ENCODE measurements at regions not wholly inside any gene's neighbourhood (a gene's known extent, or its start where the extent isn't known, plus 50 kb on each side); places are given as distances from the start of the nearest gene placed in this dataset.

DNA sequence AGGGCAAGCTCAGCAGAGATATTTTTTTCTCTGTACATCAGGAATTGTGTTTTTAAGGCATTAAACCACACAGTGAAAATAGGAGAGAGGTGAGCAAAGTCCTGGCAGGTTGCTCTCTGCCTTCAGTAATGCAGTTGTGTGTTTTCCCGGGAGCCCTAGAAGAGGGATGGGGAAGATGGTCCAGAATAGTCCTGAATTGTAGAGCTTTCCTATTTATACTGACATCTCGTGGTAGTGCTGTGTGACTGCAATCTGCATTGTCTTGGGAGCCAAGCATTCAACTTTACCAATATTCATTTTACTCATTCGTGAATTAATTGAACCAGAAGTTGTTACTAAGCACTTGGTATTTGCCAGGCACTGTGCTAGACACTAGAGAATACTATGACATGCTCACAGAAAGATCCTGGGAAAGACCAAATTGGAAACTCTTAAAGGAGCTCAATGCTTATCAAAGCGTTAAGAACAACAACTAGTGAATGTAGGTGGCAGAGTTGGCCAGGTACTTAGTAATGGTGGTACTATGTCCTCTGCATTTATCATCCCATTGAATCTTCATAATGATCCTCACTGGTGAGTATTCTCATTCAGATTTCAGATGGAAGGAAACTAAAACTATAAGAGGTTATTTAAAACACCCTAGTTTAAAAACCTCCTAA, 214.6 kb downstream of the TRIB2 start:
- no peak for ATAC-seq

- no peak for ATAC-seq
These were observed 215.5 kb downstream of the TRIB2 start for GRCh38 chr2:12932192-12932591.

- no peak for ATAC-seq
These were observed 217.5 kb downstream of the TRIB2 start for GRCh38 chr2:12934146-12934756.

DNA sequence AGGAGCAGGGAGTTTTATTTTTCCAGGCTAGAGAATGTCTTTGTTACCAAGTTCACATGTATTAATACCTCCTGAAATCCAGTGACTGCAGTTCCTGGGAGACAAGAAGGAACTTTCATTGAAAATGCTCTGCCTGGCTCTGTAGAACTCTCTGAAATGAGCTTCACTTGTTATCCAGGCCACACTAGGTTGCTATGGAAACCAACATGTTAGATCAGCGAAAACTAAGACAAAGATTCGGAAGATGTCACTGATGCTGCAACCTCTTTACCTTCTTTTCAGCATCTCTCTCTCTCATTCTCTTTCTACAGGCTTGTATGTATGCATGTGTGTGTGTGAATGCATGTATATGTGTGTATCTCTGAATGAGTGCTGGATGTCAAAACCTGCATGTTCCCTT, 218.5 kb downstream of the TRIB2 start:
- ATAC-seq: no peak

GRCh38 chr2:12935796-12936195, 219.1 kb downstream of the TRIB2 start:
- ATAC-seq: no peak

- no peak for ATAC-seq
These were observed 224.5 kb downstream of the TRIB2 start for GRCh38 chr2:12941203-12941602.

DNA sequence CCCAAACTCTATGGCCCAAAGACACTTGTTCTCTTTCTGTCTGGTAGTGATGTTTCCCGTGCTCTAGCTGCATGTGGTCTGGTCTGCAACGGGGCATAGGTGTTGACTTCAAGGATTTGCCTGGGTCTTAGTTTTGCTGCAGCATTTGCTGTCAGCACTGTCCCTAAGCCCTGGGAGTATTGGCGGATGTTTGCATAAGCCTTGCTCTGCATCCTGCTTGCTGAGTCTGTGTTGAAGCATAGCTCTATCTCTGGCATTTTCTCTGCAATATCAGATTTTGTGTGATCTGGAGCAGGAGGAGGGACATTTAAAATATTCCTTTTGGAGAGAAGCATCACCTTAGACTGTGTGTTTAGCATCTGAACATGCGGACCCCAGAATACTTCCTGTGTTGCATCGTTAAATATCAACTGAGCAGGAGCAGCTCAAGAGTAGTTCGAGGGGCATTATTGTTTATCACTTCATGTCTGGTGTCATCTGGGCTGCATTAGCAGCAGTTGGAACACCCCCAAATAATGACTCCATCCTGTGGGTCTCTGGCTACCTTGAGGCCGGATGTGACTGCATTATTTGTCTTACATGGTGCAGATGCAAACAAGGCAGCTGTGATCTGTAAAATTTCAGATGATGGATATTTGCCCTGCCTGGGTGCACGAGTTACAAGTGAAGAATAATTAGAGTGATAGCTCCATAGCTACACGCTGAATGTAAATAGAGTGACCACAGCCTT, 231.7 kb downstream of the TRIB2 start:
- ATAC-seq: no peak

GRCh38 chr2:12948961-12949353, 232.2 kb downstream of the TRIB2 start:
- ATAC-seq: peak; percentile 60 to 77

GRCh38 chr2:12949406-12949805, 232.7 kb downstream of the TRIB2 start:
- ATAC-seq: peak in 1 of 2 donors; percentile 24

GRCh38 chr2:12950174-12950573, 233.4 kb downstream of the TRIB2 start:
- no peak for ATAC-seq

DNA sequence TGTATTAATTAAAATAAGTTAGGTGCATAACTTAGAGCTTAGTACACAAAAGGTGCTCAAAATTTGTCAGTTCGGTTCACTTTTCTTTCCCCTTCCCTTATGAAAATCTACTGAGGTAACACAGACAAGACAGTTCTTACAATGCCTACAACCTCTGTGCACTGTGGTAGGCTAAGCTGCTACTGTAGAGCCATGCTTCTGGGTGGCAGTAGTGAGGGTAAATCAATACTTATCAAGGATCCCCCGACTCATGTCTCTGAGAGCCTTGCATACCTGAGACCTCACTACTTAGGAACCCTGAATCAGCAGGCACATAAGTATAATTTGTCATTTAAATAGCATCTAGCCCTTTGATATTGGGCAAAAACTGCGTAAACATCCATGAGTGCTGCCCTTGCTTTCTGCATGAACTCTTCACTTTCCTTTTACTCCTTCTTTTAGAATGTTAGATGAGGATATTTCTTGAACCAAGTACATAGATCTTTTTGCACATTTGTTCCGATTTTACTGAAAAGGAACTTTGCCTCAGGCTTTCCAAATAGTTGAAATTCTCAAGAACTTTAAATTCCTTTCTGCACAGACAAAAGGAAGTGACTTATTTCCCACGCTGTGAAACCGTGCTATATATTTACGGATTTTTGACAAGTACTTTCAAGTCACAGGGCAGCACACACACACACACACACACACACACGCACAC, 234.4 kb downstream of the TRIB2 start:
- ATAC-seq: no peak

DNA sequence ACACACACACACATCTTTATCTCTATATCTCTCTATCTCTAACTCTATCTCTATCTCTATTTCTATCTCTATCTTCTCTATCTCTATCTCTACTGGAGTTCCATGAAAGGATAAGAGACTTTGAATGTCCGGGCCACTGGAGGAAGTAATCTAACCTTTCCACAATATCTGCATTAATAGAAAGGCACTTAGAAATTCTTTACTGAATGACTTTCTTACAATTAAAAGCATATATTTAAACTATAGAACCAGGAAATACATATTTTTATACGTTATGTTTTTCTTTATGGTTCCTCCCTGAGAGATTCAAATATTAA, 234.9 kb downstream of the TRIB2 start:
- ATAC-seq: no peak

GRCh38 chr2:12953596-12953995, 236.9 kb downstream of the TRIB2 start:
- no peak for ATAC-seq

GRCh38 chr2:12955864-12956263, 239.1 kb downstream of the TRIB2 start:
- no peak for ATAC-seq

DNA sequence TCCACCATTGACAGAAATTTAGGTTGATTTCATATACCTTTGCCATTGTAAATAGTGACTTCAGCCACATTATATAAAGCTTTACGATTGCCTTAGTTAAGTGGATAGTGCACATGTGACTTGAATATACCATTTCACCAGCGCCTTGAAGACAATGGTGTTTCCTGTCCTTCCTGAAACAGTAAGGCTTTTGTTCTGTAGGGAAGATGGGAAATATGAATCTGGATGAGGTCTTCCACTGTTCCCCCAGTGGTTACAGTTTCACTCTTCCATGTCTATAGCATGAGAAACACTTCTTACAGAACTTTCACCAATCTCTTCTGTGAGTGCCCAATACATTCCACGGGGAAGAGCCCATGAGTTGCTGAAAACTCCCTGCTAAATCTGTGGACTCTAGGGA, 240.5 kb downstream of the TRIB2 start:
- ATAC-seq: no peak

- no peak for ATAC-seq
These were observed 243.2 kb downstream of the TRIB2 start for GRCh38 chr2:12959935-12960334.

GRCh38 chr2:12960671-12961070, 243.9 kb downstream of the TRIB2 start:
- no peak for ATAC-seq

DNA sequence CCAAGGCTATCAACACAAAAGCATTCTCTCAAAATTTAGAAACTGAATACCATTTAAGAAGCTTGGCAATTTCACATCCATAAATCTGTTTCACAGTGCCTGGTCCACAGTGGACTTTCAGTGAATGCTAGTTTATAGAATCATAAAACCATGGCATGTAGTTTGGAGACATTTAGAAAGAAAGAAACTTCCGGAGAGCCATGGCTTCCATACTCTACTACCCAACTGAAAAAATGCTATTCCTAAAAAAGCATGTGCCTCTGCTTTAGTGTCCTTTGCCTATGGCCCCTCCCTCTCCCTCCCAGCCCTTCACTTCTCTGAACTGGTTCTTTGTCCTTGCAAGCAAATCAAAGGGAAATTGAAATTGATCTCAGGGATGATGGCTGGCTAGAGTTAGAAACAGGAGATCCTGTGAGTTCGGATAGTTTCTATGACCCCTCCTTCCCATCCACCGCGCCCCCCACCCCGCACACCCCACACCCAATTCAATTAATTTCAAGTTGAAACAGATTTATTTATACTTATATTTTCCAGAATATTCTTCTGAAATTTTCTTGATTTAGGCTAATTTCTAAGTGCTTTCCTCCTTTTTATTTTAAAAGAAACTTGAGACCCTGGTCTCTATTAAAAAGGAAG, 248.3 kb downstream of the TRIB2 start:
- ATAC-seq: no peak

DNA sequence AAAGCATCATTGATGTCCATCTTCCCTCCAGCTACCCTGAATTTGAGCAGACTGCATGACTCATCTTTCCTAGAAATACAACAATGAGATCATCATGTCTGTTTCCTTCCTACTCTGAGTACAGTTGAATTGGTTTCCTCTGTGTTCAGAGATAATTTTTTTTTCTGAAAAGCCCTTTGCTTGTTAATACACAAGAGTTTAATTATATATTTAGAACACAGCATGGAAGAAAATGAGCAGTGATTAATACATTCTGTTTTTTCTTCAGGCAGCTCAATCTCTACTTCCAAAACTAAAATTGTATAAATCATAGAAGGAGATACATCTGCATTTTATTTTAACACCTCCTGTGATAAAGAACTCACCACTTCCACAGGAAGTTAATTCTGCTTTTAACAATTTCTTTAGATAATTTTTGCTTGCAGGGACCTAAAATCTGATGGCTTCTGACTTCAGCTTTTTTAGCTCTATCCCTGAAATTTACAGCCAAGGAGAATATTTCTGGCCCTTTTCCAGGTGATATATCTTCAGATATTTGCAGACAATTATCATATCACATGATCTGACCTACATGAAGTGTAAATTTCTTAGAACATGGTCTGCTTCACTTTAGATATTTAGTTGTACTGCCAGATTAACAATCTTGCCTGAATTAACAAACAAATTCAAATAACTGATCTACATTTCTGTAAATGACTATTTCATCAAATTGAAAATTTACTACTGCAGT, 249.0 kb downstream of the TRIB2 start:
- ATAC-seq: peak; percentile 85 to 93

GRCh38 chr2:12967804-12968203, 251.1 kb downstream of the TRIB2 start:
- ATAC-seq: no peak

DNA sequence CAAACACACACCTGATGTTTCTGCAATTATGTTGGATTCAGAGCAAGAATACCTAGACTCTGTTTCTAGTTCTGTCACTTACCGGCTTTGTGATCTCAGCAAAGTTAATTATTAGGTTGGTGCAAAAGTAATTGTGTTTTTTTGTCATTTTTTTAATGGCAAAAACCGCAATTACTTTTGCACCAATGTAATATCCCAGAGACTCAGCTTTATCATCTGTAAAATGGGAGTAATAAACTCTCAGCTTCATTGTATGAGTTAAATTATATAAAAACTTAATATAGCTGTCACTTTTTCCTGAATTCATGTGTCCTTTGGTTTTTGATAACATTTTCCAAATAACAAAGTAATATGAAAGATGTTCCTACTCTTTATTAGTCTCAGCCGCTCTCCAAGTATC, 251.7 kb downstream of the TRIB2 start:
- no peak for ATAC-seq

DNA sequence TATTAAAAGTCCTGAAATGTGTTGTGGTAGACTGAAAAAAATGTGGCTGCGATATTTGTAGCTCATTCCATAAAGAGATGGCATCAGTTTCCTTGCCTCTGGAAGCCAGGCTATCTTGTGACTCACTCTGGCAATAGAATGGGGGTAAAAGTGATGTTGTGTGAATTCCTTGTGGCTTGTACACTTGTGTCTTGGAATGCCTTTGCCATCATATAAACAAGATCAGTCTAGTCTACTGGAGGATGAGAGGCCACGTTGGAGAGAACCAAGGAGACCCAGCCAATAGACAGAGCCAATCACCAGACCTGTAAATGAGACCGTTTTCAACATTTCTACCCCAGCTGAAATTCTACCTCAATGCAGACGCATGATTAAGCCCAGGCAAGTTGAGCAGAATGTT, 254.1 kb downstream of the TRIB2 start:
- no peak for ATAC-seq

Measured in activated CD4-positive, CD25-positive, alpha-beta regulatory T cell treated with anti-CD3 and anti-CD28 coated beads, Interleukin-2, amount 50 U/mL, for 24 hours (primary cell).